Activated CD4-positive, alpha-beta memory T cell treated with anti-CD3 and anti-CD28 coated beads for 36 hours (primary cell): ENCODE measurements at regions not wholly inside any gene's neighbourhood (a gene's known extent, or its start where the extent isn't known, plus 50 kb on each side); places are given as distances from the start of the nearest gene placed in this dataset.

Experiments
- CTCF ChIA-PET: fragments of 350-600 bp; sonication (Branson Sonifier 250); formaldehyde crosslinking; loops from one replicate; lab custom pipeline; 2021; ENCODE audit warnings: antibody characterized with exemption, inconsistent platforms; lab: Charles Lee
- POLR2A ChIA-PET: fragments of 350-600 bp; sonication (Branson Sonifier 250); formaldehyde crosslinking; loops from one replicate; lab custom pipeline; 2021; ENCODE audit warnings: antibody characterized with exemption; lab: Charles Lee
- DNase-seq: peaks from one replicate; pipeline ENCODE4 v3.0.0-alpha.2; 2020
- H3K27ac Mint-ChIP-seq: one replicate; pipeline ENCODE4 v1.8.0; 2021; ENCODE audit warnings: mixed read lengths
- H3K27me3 Mint-ChIP-seq: one replicate; pipeline ENCODE4 v1.8.0; 2021; ENCODE audit warnings: mixed read lengths
- H3K36me3 Mint-ChIP-seq: one replicate; pipeline ENCODE4 v1.8.0; 2021; ENCODE audit warnings: mixed read lengths
- H3K4me1 Mint-ChIP-seq: one replicate; pipeline ENCODE4 v1.8.0; 2021; ENCODE audit warnings: low read depth, mixed read lengths
- H3K4me3 Mint-ChIP-seq: one replicate; pipeline ENCODE4 v1.8.0; 2021; ENCODE audit warnings: mild to moderate bottlenecking, mixed read lengths
- H3K9me3 Mint-ChIP-seq: one replicate; pipeline ENCODE4 v1.8.0; 2021; ENCODE audit warnings: mixed read lengths
- intact Hi-C: fragments of 100-400 bp; cut with micrococcal nuclease; formaldehyde crosslinking; loops from one replicate; pipeline ENCODE4 v1.15.1; 2023

DNA sequence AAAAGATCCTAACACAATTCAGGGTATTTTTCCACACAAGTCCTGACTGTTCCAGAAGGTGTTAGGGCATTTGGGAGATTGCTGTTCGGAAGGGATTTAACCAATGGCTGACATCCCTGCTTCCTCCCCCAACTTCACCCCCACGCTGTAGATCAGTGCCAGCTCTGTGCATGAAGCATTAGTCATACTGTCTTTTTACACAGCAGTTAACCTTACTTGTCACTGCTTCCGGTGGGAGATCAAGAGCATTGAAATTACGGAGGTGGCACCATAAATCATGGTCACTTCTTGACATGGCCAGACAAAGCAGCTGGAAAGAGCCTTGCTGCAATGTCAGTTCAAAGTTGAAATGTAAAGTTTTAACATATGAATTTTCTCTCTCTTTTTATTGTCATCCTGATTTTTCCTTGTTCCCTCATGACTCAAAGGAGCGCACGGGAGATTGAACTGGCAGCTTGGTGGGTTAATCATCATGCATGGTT is 70.2 kb downstream of the HRH4 start:
- intact Hi-C loops = loop anchor here (10.0 kb wide), 1 partner anchor 64 kb away; no protein-coding TSS in a partner anchor
- ChIA-PET POLR2A (no interaction called here), CTCF (interaction anchor here (0.8 to 1.4 kb wide), 2 partner anchors 15 to 17 kb away, joined by 3 read pairs; no protein-coding TSS in a partner anchor)
- no peaks in the 10 kb centered on the region for H3K36me3 Mint-ChIP-seq
- peaks cover 39% of the 10 kb centered on the region for H3K27me3 Mint-ChIP-seq
- H3K27ac Mint-ChIP-seq = no peak overlapping the region
- peak; percentile 10 for DNase-seq
- no peak overlapping the region for H3K4me3 Mint-ChIP-seq
- H3K4me1 Mint-ChIP-seq = peaks cover 2% of the 10 kb centered on the region
- H3K9me3 Mint-ChIP-seq = no peaks in the 10 kb centered on the region

DNA sequence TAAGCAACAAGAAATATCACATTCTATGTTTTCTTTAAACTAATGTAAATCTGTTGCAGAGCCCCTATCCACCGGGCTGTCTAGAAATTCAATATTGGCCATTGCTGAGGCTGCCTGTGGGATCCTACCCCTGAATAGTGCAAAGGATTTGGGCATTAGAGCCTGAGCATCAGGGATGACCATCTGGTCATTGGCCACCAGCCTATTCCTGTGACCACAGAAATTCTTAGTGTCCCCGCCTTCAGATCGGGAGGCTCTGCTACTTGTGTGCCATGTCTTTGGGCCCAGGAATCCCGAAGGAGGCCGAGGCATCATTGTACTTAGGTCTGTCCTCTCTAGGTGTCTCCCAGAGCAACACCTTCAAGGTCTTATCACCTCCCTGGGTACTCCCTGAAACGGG is 73.8 kb downstream of the HRH4 start:
- H3K27ac Mint-ChIP-seq = no peak overlapping the region
- ChIA-PET CTCF (no interaction called here), POLR2A (no interaction called here)
- H3K4me3 Mint-ChIP-seq = no peak overlapping the region
- H3K27me3 Mint-ChIP-seq = peaks cover 38% of the 10 kb centered on the region
- no peaks in the 10 kb centered on the region for H3K9me3 Mint-ChIP-seq
- no peaks in the 10 kb centered on the region for H3K36me3 Mint-ChIP-seq
- H3K4me1 Mint-ChIP-seq = peaks cover 2% of the 10 kb centered on the region
- intact Hi-C loops = loop anchor here (10.0 kb wide), 1 partner anchor 61 kb away; no protein-coding TSS in a partner anchor
- no peak for DNase-seq

DNA sequence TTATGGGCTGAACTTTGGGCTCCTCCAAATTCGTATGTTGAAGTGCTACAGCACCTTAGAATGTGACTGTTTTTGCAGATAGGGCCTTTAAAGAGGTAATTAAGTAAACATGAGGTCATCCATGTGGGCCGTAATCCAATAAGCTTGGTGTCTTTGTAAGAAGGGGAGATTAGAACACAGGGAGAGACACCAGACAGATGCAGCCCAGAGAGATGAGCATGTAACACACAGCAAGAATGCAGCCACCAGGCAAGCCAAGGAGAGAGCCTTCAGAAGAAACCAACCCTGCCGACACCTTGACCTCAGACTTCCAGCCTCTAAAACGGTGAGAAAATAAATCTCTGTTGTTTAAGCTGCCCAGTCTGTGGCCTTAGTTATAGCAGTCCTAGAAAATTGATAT is 74.3 kb downstream of the HRH4 start:
- CTCF ChIA-PET = no interaction called here
- no peaks in the 10 kb centered on the region for H3K36me3 Mint-ChIP-seq
- H3K27ac Mint-ChIP-seq = no peak overlapping the region
- DNase-seq = no peak
- H3K4me3 Mint-ChIP-seq = no peak overlapping the region
- intact Hi-C loops = loop anchor here (10.0 kb wide), 1 partner anchor 60 kb away; no protein-coding TSS in a partner anchor
- peaks cover 37% of the 10 kb centered on the region for H3K27me3 Mint-ChIP-seq
- H3K4me1 Mint-ChIP-seq = peaks cover 2% of the 10 kb centered on the region
- no peaks in the 10 kb centered on the region for H3K9me3 Mint-ChIP-seq
- POLR2A ChIA-PET = no interaction called here

DNA sequence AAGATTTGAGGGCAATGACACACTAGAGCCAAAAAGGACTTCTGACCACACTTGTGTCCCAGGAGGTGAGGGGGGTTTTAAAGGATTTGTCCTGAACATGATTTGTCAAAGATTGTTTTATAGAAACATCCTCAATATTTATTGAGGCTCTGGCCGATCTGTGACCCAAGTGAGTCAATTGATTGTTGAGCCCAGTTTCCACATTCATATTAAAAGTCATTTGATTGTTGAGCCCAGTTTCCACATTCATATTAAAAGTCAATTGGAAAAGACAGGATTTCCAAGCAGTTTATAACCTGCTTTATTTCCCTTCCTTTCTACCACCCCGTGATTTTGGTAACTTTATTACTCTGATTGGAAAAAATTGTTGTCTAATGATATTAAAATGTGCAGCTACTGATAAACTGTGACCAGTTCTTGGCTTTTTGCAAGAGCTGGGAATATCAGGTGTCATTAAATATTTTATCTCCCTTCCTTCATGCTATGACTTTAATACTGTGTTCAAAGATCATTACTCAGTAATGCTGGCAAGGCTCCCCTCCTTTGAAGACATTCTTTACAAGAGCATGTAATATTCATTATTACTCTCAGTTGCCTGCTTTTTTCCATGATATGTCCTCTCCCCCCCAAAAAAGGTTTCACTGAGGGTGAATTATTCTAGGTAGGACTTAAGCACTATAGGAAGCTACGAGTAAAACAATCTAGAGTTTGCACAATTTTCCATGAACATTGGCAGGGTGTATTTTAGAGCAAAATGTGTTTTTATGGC is 75.3 kb downstream of the HRH4 start:
- no peaks in the 10 kb centered on the region for H3K36me3 Mint-ChIP-seq
- intact Hi-C loops = loop anchor here (10.0 kb wide), 1 partner anchor 59 kb away; no protein-coding TSS in a partner anchor
- no peaks in the 10 kb centered on the region for H3K9me3 Mint-ChIP-seq
- ChIA-PET POLR2A (no interaction called here), CTCF (no interaction called here)
- no peak overlapping the region for H3K4me3 Mint-ChIP-seq
- DNase-seq = no peak
- H3K4me1 Mint-ChIP-seq = no peaks in the 10 kb centered on the region
- no peak overlapping the region for H3K27ac Mint-ChIP-seq
- H3K27me3 Mint-ChIP-seq = peaks cover 31% of the 10 kb centered on the region

DNA sequence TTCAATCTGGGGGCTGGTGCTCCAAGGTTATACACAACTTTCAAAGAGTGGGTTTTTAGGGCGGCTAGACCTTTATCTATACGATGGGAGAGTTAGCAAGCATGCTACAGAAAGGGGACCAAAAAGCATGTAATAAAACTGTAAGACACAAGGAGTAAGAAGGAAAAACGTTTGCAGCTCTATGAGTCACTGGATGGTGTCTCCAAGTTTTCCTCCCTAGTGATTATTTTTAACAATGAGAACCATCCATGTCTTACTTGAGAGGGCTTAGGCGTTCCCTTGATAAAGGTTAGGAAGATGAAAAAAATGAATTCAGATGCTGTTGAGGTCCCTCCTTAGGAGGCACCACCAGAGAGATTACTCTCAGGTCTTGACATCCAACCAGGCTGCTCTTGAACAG is 75.9 kb downstream of the HRH4 start:
- H3K27ac Mint-ChIP-seq = no peak overlapping the region
- no peak for DNase-seq
- intact Hi-C loops = loop anchor here (10.0 kb wide), 1 partner anchor 58 kb away; no protein-coding TSS in a partner anchor
- H3K4me1 Mint-ChIP-seq = no peaks in the 10 kb centered on the region
- ChIA-PET CTCF (no interaction called here), POLR2A (no interaction called here)
- H3K27me3 Mint-ChIP-seq = peaks cover 26% of the 10 kb centered on the region
- no peaks in the 10 kb centered on the region for H3K9me3 Mint-ChIP-seq
- H3K4me3 Mint-ChIP-seq = no peak overlapping the region
- no peaks in the 10 kb centered on the region for H3K36me3 Mint-ChIP-seq

DNA sequence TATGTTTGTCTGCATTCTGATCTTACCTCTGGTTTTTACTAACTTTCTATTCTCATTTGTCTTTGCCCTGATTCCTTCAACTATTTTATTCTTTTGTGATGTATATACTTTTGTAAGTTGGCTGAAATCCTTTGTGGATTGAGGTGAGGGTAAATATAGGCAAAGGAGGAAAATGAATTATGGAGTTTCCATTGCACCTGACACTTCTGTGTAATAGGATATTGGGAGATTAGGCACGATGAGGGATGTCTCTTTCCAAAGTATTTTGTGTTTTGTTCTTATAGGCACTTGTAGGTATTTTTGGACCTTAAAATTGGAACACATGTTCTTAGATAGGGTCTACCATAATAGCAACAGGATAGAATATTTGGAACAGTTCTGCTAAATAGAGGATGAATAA is 76.4 kb downstream of the HRH4 start:
- no peaks in the 10 kb centered on the region for H3K36me3 Mint-ChIP-seq
- ChIA-PET CTCF (no interaction called here), POLR2A (no interaction called here)
- H3K4me3 Mint-ChIP-seq = no peak overlapping the region
- no peak for DNase-seq
- H3K27me3 Mint-ChIP-seq = peaks cover 21% of the 10 kb centered on the region
- H3K4me1 Mint-ChIP-seq = no peaks in the 10 kb centered on the region
- no peak overlapping the region for H3K27ac Mint-ChIP-seq
- intact Hi-C loops = loop anchor here (10.0 kb wide), 1 partner anchor 58 kb away; no protein-coding TSS in a partner anchor
- H3K9me3 Mint-ChIP-seq = no peaks in the 10 kb centered on the region

DNA sequence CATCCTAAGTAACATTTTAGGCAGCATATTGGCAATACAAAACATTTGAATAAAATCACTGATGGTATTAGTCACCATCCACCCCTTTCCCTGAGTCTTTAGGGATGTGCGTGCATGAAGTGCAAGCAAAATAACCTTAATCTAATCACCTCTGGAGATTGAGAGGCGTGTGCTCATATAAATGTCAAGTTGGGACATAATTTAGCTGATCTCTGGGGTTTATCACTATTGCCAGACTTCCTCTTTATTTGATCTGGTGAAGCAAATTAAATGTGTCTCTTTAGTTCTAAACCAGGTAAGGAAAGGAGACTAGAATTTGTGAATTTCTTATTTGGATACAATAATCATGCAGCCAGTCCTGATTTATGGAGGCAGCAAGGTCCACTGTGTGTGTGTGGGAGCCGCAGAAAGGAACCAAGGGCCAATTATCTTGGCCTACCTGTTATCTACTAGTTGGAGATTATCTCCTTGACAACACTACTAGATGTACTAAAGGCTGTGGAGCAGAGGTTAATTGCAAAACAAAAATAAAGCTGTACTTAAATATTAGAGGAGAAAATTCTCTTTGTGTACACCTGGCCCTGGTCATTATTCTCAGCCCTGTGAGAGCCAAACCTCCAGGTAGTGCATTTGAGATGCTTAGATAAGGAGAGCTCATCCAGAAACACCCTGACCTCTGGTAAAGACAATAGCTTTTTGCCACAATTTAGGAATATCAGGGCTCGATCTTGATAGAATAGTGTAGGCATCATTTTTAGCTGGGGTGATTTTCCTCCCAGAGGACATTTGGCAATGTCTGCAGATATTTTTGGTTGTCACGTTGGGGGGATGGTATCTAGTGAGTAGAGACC is 78.2 kb downstream of the HRH4 start:
- peaks cover 13% of the 10 kb centered on the region for H3K27me3 Mint-ChIP-seq

DNA sequence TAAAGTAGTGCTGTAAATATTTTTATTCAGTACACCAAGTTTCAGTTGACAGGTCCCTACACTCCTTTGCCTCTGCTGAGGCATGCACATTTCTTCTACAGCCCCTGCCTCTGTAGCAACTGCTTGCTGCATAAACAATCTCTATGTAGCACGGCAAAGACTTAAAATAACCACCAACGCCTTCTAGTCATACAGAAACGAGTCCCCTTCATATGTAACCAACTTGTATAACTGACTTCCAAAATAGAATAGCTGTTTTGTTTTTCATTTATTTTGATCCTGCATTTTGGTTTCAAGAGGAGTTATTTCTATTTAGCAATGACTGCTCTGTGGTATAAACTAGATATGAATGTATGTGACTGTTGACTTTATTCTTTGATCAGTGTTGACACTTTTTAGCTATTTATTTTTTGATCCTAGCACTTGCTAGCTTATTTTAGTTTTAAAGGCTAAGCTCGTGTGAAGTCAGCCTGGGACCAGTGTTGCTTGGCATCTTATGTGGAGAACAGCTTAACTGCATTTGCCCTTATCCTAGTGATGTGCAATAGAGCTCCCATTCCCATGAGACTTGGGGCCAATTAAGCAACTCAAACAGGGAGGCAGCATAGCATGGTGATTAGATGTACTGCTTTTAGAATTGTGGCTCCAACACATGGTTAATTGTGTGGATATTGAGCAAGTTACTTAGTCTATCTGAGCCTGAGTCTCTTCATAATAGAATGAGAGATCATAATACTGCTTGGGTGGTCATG is 79.6 kb downstream of the HRH4 start:
- no peaks in the 10 kb centered on the region for H3K9me3 Mint-ChIP-seq
- POLR2A ChIA-PET = no interaction called here
- no peak overlapping the region for H3K4me3 Mint-ChIP-seq
- H3K27ac Mint-ChIP-seq = no peak overlapping the region
- CTCF ChIA-PET = no interaction called here
- H3K4me1 Mint-ChIP-seq = no peaks in the 10 kb centered on the region
- intact Hi-C loops = loop anchor here (10.0 kb wide), 1 partner anchor 55 kb away; no protein-coding TSS in a partner anchor
- H3K27me3 Mint-ChIP-seq = peaks cover 11% of the 10 kb centered on the region
- no peaks in the 10 kb centered on the region for H3K36me3 Mint-ChIP-seq
- no peak for DNase-seq

More for the DNA sequence above, 78.2 kb downstream of the HRH4 start:
- ChIA-PET CTCF (no interaction called here), POLR2A (no interaction called here)
- Mint-ChIP-seq H3K4me1 (no peaks in the 10 kb centered on the region), H3K27ac (no peak overlapping the region), H3K36me3 (no peaks in the 10 kb centered on the region), H3K9me3 (no peaks in the 10 kb centered on the region), H3K4me3 (no peak overlapping the region)
- DNase-seq = no peak
- intact Hi-C loops = loop anchor here (10.0 kb wide), 1 partner anchor 56 kb away; no protein-coding TSS in a partner anchor

DNA sequence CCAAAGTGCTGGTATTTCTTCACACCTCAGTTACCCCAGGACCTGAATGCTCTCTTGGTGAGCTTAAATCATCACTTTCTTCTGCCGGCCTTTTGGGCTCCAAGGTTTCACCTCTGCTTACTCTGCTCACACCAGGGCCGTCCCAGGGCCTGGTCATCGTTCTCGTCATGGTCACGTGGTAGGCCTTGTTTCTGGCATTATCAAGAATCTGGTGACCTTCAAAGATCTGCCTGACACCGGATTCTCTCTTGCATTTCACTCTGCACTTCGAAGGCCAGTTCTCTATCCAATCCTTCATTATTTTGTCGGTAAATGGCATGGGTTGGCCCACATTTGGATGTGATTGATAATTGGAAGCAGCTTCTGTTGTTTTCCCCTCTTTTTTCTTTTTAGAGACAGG is 80.5 kb downstream of the HRH4 start:
- Mint-ChIP-seq H3K27me3 (peaks cover 11% of the 10 kb centered on the region), H3K4me3 (no peak overlapping the region), H3K4me1 (no peaks in the 10 kb centered on the region), H3K36me3 (no peaks in the 10 kb centered on the region), H3K27ac (no peak overlapping the region), H3K9me3 (no peaks in the 10 kb centered on the region)
- ChIA-PET CTCF (no interaction called here), POLR2A (no interaction called here)
- no peak for DNase-seq
- intact Hi-C loops = no loop called here

DNA sequence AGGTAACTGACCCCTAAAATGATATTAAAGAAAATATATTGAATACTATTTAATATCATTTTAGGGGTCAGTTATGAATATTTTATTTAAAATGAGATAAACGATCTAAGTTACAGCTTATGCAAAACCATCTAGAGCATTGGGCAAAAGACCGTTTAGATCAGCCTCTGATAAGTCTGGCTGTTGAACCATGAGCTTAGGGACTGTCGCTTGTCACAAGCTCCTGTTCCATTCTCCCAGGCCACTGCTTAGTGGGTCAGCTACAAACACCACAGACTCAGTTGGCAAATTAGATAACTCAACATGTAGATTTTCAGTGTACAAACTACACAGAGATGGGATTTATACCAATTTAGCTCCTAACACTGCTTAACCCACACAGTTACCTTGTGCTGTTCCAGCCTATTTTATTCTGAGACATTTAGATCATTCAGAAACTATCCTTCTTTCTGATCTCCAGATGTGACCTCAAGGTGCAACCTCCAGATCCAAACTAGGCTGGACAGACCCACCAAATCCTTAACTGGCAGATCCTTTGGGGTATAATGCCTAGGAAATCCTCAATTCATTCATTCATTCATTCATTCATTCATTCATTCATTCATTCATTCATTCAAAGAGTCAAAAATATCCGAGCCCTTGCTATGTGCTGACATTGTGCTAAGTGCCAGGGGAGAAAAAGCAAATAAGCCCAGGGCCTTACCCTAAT is 82.8 kb downstream of the HRH4 start:
- DNase-seq = no peak
- intact Hi-C loops = no loop called here
- ChIA-PET POLR2A (no interaction called here), CTCF (interaction anchor here (0.6 to 1.9 kb wide), 4 partner anchors 11 to 184 kb away, joined by 3 to 5 read pairs (median 4); no protein-coding TSS in a partner anchor)
- Mint-ChIP-seq H3K36me3 (no peaks in the 10 kb centered on the region), H3K4me1 (no peaks in the 10 kb centered on the region), H3K27me3 (peaks cover 6% of the 10 kb centered on the region), H3K4me3 (no peak overlapping the region), H3K27ac (no peak overlapping the region), H3K9me3 (no peaks in the 10 kb centered on the region)
